WTC11 (cell line): ENCODE measurements at regions not wholly inside any gene's neighbourhood (a gene's known extent, or its start where the extent isn't known, plus 50 kb on each side); places are given as distances from the start of the nearest gene placed in this dataset.

ENCODE experiments used
- ATAC-seq: fragments of 200-7000 bp; cut with Tn5 transposase; 2 replicates; pipeline ENCODE4 v1.10.0; 2021; ENCODE audit warnings: mild to moderate bottlenecking, moderate library complexity
- CTCF ChIA-PET: fragments of 300-600 bp; sonication (Branson Sonifier 250); formaldehyde crosslinking; loops from one replicate; lab custom pipeline; 2021; ENCODE audit warnings: antibody characterized with exemption; lab: Charles Lee
- POLR2A ChIA-PET: fragments of 350-600 bp; sonication (Branson Sonifier 250); formaldehyde crosslinking; loops from one replicate; lab custom pipeline; 2021; ENCODE audit warnings: antibody characterized with exemption; lab: Charles Lee
- DNase-seq: peaks from one replicate; pipeline ENCODE4 v3.0.0; 2021; ENCODE audit warnings: low spot score
- H3K27ac Mint-ChIP-seq: 2 replicates; pipeline ENCODE4 v1.8.0; 2021; ENCODE audit warnings: mixed read lengths
- H3K27me3 Mint-ChIP-seq: 2 replicates; pipeline ENCODE4 v1.8.0; 2021; ENCODE audit warnings: low read depth, mild to moderate bottlenecking, moderate library complexity, mixed read lengths
- H3K36me3 Mint-ChIP-seq: 2 replicates; pipeline ENCODE4 v1.8.0; 2021; ENCODE audit warnings: mixed read lengths
- H3K4me1 Mint-ChIP-seq: 2 replicates; pipeline ENCODE4 v1.8.0; 2022; ENCODE audit warnings: mixed read lengths
- H3K4me3 Mint-ChIP-seq: 2 replicates; pipeline ENCODE4 v1.8.0; 2021; ENCODE audit warnings: mild to moderate bottlenecking, moderate library complexity, mixed read lengths
- H3K9me3 Mint-ChIP-seq: 2 replicates; pipeline ENCODE4 v1.8.0; 2021; ENCODE audit warnings: mixed read lengths
- AFF4 ChIP-seq: sonication (generic); formaldehyde crosslinking; IDR thresholded peaks from 2 replicates; pipeline ENCODE4 v1.8.1; 2023; ENCODE audit warnings: mild to moderate bottlenecking, missing genetic modification reagents, borderline replicate concordance
- ATF2 ChIP-seq: sonication (generic); formaldehyde crosslinking; IDR thresholded peaks from 2 replicates; pipeline ENCODE4 v1.8.1; 2022; ENCODE audit warnings: low read depth, missing genetic modification reagents, borderline replicate concordance
- JAZF1 ChIP-seq: fragments of 250-450 bp; sonication (Bioruptor Pico); IDR thresholded peaks from 2 replicates; pipeline ENCODE4 v1.9.0; 2021; ENCODE audit warnings: moderate library complexity, mild to moderate bottlenecking, inconsistent platforms
- JUN ChIP-seq: sonication (generic); formaldehyde crosslinking; IDR thresholded peaks from 2 replicates; pipeline ENCODE4 v1.8.0; 2023; ENCODE audit warnings: mild to moderate bottlenecking, missing genetic modification reagents
- MAX ChIP-seq: sonication (generic); formaldehyde crosslinking; IDR thresholded peaks from 2 replicates; pipeline ENCODE4 v1.8.0; 2022; ENCODE audit warnings: mild to moderate bottlenecking, missing genetic modification reagents
- MXD4 ChIP-seq: fragments of 250-450 bp; sonication (Bioruptor Pico); IDR thresholded peaks from 2 replicates; pipeline ENCODE4 v1.8.0; 2021; ENCODE audit warnings: mild to moderate bottlenecking, moderate library complexity, borderline replicate concordance
- NFE2L1 ChIP-seq: sonication (generic); formaldehyde crosslinking; IDR thresholded peaks from 2 replicates; pipeline ENCODE4 v1.8.1; 2023; ENCODE audit warnings: missing genetic modification reagents
- NR3C1 ChIP-seq: sonication (generic); formaldehyde crosslinking; conservative IDR thresholded peaks from 2 replicates; pipeline ENCODE4 v1.8.1; 2023; ENCODE audit warnings: low read depth, mild to moderate bottlenecking, missing genetic modification reagents
- OVOL2 ChIP-seq: fragments of 250-450 bp; sonication (Bioruptor Pico); IDR thresholded peaks from 2 replicates; pipeline ENCODE4 v1.9.0; 2021; ENCODE audit warnings: mild to moderate bottlenecking, borderline replicate concordance
- SMAD4 ChIP-seq: sonication (generic); formaldehyde crosslinking; IDR thresholded peaks from 2 replicates; pipeline ENCODE4 v1.8.0; 2022; ENCODE audit warnings: mild to moderate bottlenecking, missing genetic modification reagents
- STAT6 ChIP-seq: sonication (generic); formaldehyde crosslinking; conservative IDR thresholded peaks from 2 replicates; pipeline ENCODE4 v1.8.1; 2023; ENCODE audit warnings: mild to moderate bottlenecking, low read depth, missing genetic modification reagents, moderate library complexity
- TCF7 ChIP-seq: sonication (generic); formaldehyde crosslinking; IDR thresholded peaks from 2 replicates; pipeline ENCODE4 v1.8.0; 2022; ENCODE audit warnings: mild to moderate bottlenecking, low read depth, missing genetic modification reagents, moderate library complexity
- TEAD1 ChIP-seq: sonication (generic); formaldehyde crosslinking; IDR thresholded peaks from 2 replicates; pipeline ENCODE4 v1.8.0; 2022; ENCODE audit warnings: mild to moderate bottlenecking, missing genetic modification reagents
- TEAD4 ChIP-seq: sonication (generic); formaldehyde crosslinking; IDR thresholded peaks from 2 replicates; pipeline ENCODE4 v1.8.0; 2022; ENCODE audit warnings: mild to moderate bottlenecking, missing genetic modification reagents
- TP53 ChIP-seq: sonication (generic); formaldehyde crosslinking; IDR thresholded peaks from 2 replicates; pipeline ENCODE4 v1.8.1; 2023; ENCODE audit warnings: mild to moderate bottlenecking, missing genetic modification reagents
- ZNF138 ChIP-seq: sonication (generic); formaldehyde crosslinking; conservative IDR thresholded peaks from 2 replicates; pipeline ENCODE4 v1.8.1; 2022; ENCODE audit warnings: mild to moderate bottlenecking, moderate library complexity, missing genetic modification reagents
- ZNF219 ChIP-seq: sonication (generic); formaldehyde crosslinking; IDR thresholded peaks from 2 replicates; pipeline ENCODE4 v1.8.0; 2023; ENCODE audit warnings: missing genetic modification reagents, mild to moderate bottlenecking, borderline replicate concordance
- ZNF232 ChIP-seq: sonication (generic); formaldehyde crosslinking; IDR thresholded peaks from 2 replicates; pipeline ENCODE4 v1.8.0; 2022; ENCODE audit warnings: mild to moderate bottlenecking, missing genetic modification reagents
- ZNF281 ChIP-seq: sonication (generic); formaldehyde crosslinking; IDR thresholded peaks from 2 replicates; pipeline ENCODE4 v1.8.0; 2023; ENCODE audit warnings: mild to moderate bottlenecking, missing genetic modification reagents
- ZNF396 ChIP-seq: fragments of 250-450 bp; sonication (Bioruptor Pico); IDR thresholded peaks from 2 replicates; pipeline ENCODE4 v1.8.0; 2021; ENCODE audit warnings: mild to moderate bottlenecking, moderate library complexity, borderline replicate concordance
- ZNF423 ChIP-seq: fragments of 250-450 bp; sonication (Bioruptor Pico); IDR thresholded peaks from 2 replicates; pipeline ENCODE4 v2.1.2; 2022; ENCODE audit warnings: mild to moderate bottlenecking, moderate library complexity

GRCh38 chr1:187641015-187641414 is 812.3 kb downstream of the PLA2G4A start (continued):
- no peak for TF ChIP-seq ZNF281 (CRISPR knock-in tag)
- no peak for TF ChIP-seq TEAD4
- no peak for TF ChIP-seq ZNF423 (CRISPR knock-in tag)
- TF ChIP-seq OVOL2 (CRISPR knock-in tag) = no peak
- TF ChIP-seq SMAD4 (CRISPR knock-in tag) = no peak
- TF ChIP-seq ZNF219 (CRISPR knock-in tag) = no peak
- no peak for TF ChIP-seq TCF7
- no peak for TF ChIP-seq ZNF138
- TF ChIP-seq, all 79 proteins: peak for 0

- Mint-ChIP-seq H3K36me3 (peaks cover 50% of the 10 kb centered on the region), H3K27me3 (no peaks in the 10 kb centered on the region), H3K4me3 (no peak overlapping the region), H3K9me3 (peaks cover 54% of the 10 kb centered on the region), H3K4me1 (peaks cover 29% of the 10 kb centered on the region), H3K27ac (no peak overlapping the region)
- ChIA-PET POLR2A (no interaction called here), CTCF (no interaction called here)
- peak; percentile 48 for ATAC-seq
- TF ChIP-seq ATF2 (CRISPR knock-in tag) (no peak), AFF4 (CRISPR knock-in tag) (no peak), MAX (CRISPR knock-in tag) (no peak), JUN (no peak), TP53 (CRISPR knock-in tag) (no peak)
- DNase-seq = no peak
These were observed 812.7 kb downstream of the PLA2G4A start for GRCh38 chr1:187641463-187641862.

- POLR2A ChIA-PET = no interaction called here
- DNase-seq = no peak
- TF ChIP-seq ZNF396 (CRISPR knock-in tag) (no peak), MXD4 (CRISPR knock-in tag) (no peak), TEAD1 (CRISPR knock-in tag) (no peak), STAT6 (no peak), ZNF232 (CRISPR knock-in tag) (no peak), JAZF1 (CRISPR knock-in tag) (no peak), NFE2L1 (CRISPR knock-in tag) (no peak), ZNF423 (CRISPR knock-in tag) (no peak), NR3C1 (CRISPR knock-in tag) (no peak)
- TF ChIP-seq, all 79 proteins: peak for 0
- Mint-ChIP-seq H3K9me3 (peaks cover 50% of the 10 kb centered on the region), H3K27ac (no peak overlapping the region), H3K27me3 (no peaks in the 10 kb centered on the region), H3K36me3 (peaks cover 47% of the 10 kb centered on the region), H3K4me3 (no peak overlapping the region), H3K4me1 (peaks cover 29% of the 10 kb centered on the region)
- 0 out of 2 replicates have a peak, but pooled peaks have one; percentile 14 for ATAC-seq
- CTCF ChIA-PET = no interaction called here
These were observed 813.2 kb downstream of the PLA2G4A start for GRCh38 chr1:187641907-187642306.
